CD4-positive, alpha-beta T cell treated with Interleukin-4 for 4 hours (primary cell): ENCODE measurements at regions not wholly inside any gene's neighbourhood (a gene's known extent, or its start where the extent isn't known, plus 50 kb on each side); places are given as distances from the start of the nearest gene placed in this dataset.

Experiments
- DNase-seq: peaks from one replicate; pipeline ENCODE4 v3.0.0-alpha.2; 2020

DNA sequence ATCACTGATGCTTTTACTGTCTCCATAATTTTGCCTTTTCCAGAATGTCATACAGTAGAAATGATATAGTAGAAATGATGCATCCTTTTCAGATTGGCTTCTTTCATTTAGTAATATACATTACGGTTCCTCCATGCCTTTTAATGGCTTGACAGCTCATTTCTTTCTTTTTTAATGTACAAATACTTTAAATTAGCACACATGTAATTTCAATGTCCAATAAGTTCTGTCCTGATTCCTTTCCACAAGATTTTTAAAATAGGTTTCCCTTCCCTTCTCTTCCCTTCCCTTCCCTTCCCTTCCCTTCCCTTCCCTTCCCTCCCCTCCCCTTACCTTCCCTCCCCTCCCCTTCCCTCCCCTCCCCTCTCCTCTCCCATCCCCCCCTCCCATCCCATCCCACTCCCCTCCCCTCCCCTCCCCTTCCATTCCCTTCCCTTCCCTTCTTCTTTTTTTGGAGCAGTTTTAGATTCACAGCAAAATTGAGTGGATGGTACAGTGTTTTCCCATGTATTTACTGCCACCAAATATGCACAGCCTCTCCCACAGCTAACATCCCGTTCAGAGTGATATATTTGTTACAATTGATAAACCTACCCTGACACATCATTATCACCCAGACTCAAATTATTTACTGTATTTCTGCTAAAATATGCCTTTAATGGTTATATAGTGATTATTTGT is 398.8 kb downstream of the RNF144B start:
- DNase-seq, result no peak

DNA sequence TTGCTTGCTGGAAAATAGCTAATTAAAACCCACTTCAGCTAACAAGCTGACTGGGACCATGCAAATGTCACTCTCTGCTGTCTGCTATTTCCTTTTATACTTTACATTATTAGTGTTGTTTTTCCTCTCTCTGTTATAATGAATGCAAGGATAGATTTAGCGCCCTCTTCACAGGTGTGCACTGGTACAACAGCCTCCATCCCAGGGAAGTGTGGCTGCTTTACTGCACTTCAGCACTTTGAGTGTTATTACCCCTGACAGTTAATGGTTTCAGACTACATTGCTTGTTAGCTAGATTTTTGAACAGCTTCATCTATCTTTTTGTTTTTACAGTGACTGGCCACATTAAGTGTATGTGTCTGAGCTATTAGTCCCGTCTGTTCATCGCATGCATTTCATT is 405.7 kb downstream of the RNF144B start:
- no peak for DNase-seq

DNA sequence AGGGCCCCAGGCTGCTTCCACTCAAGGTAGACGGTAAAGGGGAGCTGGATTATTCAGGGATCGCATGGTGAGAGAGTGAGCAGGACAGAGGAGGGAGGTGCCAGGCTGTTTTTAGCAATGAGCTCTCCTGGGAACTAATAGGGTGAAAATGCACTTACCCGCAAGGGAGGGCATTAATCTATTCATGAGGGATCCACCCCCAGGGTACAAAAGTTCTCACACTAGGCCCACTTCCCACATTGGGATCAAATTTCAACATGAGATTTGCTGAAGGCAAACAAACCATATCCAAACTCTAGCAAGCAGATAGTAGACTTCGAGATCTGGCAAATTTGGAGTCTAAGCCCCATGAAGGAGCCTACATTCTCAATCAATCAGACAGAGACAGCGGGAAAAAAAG is 408.6 kb downstream of the RNF144B start:
- no peak for DNase-seq

DNA sequence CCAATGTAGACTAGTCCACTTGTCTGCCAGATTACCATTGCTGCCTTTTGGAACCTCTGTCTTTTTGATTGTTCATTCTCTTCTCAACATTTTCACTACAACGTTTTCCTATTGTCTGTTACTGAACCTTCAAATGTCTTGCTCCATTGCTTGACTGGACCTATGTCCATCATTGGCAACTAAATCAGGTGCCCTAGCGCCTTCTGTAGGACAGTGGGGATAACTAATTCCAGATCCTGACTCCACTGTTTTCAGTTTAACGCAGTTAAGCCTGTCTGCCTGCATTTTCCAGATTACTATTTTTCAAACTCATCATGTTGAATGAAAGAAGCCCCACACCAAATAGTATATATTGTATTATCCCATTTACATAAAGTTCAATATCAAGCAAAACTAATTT is 433.6 kb downstream of the RNF144B start:
- DNase-seq, result no peak

DNA sequence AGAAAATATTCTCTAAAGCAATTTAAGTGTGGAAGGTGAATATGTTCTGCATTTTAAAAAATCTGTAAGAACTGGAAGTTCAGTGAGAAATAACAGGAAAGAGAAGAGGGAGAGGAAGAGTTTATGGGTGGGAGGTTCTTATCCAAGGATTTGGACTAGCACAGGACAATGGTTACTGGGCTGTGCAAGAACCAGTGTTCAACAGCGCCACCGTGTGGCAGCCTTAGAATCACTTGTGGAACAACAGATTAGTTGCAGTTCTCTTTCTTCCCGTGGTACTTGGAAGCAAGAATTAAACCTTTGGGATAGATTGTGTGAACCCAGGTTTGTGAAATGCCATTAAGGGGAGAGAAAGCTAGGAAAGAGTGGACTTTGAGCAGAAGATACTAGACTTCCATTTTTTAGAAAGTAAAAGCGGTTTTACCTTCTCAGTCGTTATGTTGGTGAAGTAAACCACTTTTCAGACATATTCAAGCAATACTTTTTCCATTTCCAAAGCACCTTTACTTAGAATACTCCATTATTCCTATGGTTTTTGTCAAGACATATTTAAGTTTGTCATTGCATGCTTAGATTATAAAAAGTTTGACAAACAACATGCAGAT is 436.7 kb downstream of the RNF144B start:
- DNase-seq, result no peak

DNA sequence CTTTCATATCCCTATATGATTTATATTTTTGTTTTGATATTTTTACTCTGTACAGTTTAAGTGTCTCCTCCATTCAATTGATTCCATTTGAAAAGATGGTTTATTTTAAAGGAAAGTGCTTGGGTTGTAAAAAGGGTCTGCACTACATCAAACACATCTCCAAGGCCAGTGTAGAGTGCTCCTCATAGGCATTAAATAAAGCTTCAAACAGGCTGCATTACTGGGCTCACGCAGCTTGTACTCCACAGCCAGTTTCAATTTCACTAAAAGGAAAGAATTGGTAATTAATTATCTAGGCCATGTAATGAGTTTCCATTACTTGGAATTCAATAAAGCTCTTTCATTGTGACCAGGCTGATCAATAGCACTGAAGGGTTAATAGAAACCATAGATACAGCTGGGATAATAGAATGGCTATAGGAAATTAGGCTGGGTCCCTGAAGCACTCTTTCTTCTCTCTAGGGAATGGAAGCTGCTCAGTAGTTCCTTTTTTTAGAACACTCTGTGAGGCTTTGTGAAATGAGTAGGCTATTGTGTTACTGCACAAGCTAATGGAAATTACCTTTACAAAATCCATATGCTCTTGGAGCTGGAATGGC is 442.2 kb downstream of the RNF144B start:
- DNase-seq, result no peak

DNA sequence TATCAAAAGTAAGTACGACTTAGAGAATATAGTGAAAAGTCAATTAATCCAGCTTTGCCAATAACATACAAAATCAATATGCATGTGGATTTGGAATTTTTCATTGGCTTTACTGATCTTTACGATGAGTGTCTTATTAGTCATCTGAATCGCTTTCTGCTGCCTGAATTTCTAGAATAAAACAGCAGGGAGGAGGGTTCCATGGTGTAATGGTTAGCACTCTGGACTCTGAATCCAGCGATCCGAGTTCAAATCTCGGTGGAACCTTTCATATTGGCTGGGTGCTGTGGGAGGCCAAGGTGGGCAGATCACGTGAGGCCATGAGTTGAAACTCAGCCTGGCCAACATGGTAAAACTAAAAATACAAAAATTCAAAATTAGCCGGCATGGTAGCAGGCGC is 448.8 kb downstream of the RNF144B start:
- no peak for DNase-seq

DNA sequence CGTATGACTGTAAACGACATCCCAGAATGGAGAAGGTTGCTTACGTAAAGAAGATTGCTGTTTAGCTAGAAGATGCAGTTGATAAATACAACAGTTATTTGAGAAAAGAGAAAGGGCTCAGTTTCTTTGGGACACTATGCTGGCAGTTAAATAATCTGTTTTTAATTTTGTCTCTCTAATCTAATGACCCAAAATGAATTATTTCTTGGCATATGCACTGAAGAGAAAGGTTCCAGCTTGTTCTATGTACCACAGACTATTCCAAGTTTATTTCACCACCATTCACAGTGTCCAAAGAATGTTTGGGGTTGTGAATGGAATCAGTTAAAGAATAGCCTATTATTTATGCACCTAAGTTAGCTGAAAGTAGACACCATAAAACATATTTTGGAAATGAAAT is 449.9 kb downstream of the RNF144B start:
- no peak for DNase-seq

DNA sequence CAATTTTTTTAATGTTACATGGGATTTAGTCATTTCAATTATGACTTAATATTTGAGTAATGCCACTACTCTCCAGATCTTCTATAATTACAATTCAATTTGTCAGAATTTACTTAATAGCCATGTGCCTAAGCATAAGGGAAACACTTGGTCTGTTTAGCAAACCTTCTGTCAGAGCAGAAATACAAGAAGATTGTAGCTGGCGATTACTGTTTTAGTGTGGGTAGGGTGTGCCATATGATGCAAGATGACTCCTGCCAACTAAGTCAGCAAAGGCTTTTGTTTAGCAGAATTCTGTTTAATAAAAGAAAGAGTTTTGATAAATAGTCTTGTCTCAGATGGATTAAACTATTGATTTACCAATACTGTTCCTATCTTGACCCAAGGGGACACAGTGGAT is 455.4 kb downstream of the RNF144B start:
- no peak for DNase-seq

DNA sequence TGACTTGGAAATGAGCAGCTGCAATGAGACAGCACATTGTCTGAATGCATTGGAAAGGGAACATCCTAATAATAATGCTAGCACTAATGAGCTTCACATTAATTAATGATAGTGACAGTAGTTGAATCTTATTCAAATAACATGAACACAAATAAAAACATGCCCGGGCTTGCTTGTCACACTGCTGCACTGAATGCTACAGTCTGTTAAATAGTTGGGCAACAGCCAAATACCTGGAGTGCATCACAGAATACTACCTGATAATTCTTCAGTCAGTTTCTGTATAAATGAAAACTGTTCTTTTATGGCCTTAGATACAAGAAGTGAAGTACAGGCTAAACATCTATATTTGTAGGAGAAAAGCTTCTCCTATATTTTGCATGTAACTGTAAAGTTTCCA is 458.7 kb downstream of the RNF144B start:
- no peak for DNase-seq

DNA sequence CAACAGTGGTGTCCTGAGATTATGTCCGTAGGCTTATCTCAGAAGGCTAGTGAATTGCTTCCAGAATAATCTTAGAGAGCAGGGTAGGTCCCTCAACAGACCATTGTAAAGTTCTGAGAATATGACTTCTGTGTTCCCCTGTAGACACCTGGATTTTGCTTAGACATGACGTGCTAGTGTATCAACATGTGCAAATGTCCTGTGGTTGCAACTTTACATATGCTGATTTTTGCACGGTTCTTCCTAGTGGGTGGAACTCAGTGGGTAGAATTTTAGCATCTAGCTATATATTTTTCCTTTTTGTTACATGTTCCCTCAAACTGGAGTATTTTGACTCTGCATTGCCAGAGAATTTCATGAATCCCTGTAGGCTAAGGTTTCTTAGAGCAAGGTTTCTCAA is 459.2 kb downstream of the RNF144B start:
- no peak for DNase-seq

DNA sequence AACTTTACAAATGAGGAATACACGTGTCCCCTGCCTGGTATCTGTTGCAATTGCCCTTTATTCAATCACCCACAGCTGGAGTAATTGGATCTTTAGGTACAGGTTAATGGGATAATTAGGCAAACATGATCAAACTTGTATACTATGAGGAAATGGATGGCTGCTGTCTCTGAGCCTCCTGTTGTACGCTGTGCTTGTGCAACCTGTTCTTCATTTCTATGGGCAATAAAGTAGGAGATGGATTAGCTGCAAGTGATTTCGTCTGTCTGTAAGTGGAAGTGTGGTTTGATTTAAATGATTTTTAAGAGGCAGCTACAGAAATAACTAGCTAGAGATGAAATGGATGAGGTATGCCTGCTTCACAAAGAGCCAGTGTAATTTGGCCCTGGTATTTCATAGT is 474.1 kb downstream of the RNF144B start:
- DNase-seq, result no peak

DNA sequence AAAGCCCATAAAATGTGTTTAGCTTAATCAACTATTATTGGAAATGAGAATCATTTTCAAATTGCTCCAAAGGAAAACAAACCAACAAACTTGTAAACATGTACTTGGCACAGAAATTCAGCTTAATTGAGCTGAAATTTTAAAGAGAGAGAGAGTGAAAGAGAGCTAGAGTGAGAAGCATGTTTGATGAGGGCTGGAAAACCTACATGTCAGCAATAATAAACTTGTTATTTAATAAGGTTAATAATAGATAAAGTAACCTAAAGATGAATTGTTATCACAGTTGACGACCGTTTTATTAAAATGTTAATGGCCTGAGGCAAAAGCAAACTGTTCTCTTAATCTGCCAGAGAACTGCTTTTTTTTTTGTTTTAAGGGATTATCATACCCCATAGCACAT is 496.1 kb downstream of the RNF144B start:
- no peak for DNase-seq

DNA sequence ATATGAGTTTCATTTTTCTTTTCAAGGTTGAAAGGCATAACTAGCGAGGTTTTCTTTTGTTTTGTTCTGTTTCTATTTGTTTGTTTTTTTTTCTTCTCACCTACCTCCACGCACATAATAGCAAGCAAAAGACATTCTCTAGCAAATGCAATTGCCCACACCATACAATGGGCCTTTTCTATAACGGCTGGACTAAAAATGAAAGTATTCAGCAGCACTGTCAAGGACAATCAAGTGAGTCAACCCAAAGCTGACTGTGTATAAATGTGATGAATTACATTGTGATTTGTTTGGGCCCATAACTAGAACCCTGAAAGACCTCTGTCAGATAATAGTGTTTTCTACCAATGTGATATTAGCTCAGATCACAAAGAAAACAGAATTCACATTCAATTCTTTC is 496.7 kb downstream of the RNF144B start:
- no peak for DNase-seq

DNA sequence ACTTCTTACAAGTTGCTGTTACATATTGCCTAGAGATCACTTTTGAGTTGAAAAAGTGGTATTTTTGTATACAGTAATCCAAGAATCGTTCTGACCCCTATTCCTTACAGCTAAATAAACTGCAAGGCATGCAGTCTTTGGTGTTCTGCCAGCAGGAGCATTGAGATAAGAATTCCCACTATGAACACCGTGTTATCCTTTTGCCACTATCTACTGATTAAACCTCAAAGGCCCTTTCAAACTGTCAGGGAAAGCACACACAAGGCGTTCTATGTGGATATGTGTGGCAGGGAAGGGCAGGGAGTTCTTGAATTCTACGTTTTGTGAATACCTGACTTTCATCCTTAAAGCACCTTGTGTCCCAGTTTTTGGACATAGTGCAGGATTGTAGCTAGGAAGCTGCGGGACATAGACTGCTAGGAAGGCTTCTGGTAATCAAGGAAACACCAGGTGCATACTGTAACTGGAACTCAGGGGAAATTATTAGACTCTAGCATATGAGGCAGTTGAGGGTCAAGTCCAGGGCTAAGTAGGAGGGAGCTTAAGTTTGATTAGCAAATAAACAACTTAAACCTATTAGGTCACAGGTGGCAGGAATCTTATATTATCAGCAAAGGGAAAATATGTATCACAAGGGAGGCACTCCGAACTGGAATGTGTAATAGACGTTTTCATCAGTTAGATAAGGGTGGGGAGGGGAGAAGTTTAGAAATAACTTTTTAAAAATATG is 506.6 kb downstream of the RNF144B start:
- no peak for DNase-seq

DNA sequence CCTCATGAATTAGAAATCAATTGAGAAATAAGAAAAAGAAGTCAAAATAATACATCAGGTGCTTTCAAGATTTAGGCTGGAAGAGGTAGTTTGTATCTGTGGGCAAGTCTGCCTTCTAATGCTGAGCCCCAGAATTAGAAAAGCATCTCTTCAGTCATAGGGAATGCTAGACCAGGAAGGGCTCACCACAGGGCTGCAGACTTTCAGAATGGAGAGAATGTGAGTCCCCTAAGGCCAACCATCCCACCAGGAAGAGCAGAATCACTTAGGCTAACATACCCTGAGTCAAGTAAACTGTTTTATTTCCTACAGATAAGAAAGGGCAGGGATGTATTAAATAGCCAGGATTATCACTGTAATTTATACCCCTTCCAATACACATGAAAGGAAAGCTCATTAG is 510.2 kb downstream of the RNF144B start:
- DNase-seq, result no peak

DNA sequence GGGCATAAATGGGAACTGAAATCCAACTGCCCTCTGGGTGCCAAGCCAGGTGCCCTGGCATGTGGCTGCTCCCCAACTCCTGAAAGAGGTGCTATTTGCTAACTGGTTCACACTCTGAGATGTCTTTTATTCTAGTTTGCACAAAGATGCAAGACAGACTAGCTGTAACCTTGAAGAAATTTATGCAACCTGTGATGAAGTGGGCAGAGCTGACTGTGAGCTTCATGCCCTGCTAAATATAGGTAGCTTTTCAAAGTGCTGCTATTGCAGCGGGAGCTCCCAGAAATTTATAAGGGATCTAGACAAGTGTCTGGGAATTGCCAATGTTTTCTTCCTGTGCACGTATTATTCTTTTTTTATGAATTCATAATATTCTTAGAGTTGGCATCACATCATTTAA is 517.5 kb downstream of the RNF144B start:
- DNase-seq, result no peak

DNA sequence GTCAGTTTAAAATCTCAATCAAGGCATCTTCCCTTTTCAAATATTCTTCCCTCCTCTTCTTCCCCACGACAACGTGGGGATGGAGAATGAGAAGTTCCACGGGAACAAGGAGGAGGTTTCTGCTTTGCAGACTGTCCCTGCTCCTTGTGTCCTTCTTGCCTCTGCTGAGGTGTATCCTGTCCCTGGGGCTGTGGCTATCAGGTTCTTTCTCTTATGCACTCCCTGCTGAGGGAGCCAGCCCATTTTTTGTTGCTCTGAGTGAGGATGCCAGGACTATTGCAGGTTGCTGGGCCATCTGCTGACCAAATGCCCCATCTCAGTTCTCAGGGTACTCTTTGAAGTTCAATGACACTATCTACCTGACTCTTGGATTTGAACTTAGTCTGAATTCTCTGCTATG is 533.6 kb downstream of the RNF144B start:
- no peak for DNase-seq

DNA sequence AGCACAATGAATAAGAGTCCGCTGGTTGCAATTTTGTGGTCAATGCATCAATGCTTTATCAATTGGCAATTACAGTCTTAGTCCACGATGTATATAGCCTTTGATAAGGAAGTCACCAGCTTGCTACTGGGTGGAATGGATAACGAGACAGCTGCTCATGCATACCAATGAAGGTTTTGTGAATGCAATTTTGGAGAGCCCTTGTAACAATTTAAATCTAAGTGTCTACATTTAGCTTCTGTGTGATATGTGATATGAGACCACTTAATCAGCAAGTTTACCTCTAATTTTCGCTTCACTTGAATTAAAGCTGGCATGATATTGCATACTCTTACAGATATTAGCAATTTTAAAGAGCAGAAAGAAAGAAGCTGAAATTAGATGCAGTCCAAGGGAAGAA is 543.9 kb downstream of the RNF144B start:
- no peak for DNase-seq

DNA sequence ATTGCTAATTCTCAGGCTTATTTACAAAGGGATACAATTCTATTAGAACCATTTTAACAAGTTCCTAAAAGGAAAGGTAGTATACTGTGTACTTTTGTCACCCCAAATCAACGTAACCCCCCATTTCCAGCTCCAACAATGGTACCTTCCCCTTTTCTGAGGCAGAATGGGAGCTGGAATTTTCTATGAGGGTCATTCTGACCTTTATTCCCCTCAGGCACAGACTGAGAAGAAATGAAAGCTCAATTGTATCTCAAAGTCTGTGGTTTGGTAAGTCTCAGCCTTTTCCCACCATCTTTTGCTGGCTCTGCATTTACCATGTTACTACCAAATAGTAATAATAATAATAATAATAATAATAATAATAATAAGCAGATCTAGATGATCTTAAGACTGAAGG is 571.0 kb downstream of the RNF144B start:
- no peak for DNase-seq

DNA sequence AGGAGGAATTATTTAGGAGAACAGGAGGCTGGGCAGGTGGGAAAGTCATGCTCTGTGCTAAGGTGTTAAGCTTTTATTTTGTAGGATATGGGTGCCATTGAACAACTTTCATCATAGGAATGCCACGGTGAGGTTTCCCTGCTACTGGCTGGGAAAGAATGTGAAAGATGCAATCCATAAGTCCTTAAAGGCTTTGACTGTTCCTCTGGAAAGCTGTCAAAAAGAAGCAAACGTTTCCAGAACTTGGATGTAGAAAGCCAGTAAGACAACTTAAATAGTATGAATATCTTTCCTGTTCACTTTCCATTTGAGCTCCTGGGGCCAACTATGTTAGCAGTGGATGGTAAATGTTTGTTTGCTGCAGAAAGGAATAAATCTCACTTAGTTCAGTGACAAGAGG is 574.4 kb downstream of the RNF144B start:
- no peak for DNase-seq

DNA sequence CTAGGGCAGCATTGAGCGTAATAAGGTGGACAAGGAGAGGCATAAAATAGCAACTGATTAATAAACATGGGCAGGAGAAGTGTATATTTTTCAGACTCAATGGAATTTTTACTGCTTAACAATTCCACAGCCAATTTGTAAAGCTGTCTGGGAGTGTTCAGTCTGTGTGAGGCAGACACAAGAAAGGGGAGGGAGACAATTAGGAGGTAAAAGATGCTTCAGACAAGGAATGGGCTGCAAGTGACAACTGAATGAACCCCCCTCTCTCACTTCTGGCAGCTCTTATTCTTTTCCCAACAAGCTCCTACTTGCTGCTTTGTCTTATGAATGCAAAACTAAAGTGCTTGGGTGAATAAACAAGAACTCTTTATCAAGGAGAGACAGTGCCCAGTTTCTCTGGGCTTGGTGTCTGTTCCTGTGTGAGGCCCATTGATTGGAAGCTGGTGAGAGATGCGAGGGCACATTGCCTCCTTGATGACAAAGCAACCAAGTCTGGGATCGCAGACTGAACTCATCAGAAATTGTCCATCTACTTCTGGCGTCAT is 575.3 kb downstream of the RNF144B start:
- DNase-seq, result no peak

DNA sequence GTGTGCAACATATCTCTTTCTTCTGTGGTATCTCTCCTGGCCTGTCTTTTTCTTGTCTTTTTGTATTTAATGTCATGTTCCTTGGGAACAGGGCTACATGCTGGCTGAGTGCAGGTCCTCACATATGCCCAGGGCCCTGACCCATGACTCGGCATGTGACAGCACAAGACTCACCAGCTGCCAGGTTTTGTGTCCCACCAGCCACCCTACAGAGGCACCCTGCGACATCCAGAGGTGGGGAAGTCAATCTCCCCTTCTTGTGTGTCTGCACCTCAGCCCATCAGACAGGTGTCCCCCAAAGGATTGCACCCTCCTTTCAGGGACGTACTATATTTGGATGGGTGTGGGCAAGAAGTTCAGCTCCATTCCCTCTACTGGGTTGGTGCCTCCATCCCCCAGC is 576.3 kb downstream of the RNF144B start:
- DNase-seq, result no peak

DNA sequence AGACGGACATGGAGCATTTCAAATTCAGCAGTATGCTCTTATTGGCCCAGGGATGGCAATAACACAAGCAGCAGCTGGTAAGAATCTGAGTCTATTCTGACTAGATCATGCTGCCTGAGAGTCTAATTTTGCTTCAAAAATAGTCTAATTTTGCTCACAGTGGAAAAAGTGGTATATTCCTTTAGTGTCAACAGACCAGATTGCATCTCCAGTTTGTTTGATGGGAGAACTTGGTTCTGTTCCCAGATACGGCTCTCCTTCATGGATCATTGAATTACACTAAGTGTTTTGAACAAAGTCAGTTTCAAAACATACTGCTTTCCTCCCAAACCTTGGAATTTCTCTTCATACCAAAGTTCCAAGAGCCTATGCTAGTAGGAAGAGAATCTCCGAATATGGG is 586.1 kb downstream of the RNF144B start:
- DNase-seq, result no peak
